Activated T-cell treated with anti-CD3 and anti-CD28 coated beads, Interleukin-2, amount 50 U/mL, for 72 hours (primary cell): ENCODE measurements at regions not wholly inside any gene's neighbourhood (a gene's known extent, or its start where the extent isn't known, plus 50 kb on each side); places are given as distances from the start of the nearest gene placed in this dataset.

Experiments used
- ATAC-seq, 2 donors: fragments of 150-1000 bp; cut with Tn5 transposase; replicated peaks in 1 of 2; 2 replicates each; pipeline ENCODE4 v1.10.0; 2021; ENCODE audit warnings: moderate library complexity in 2 of 2, mild to moderate bottlenecking in 1 of 2
- DNase-seq, 2 donors: peaks; one replicate each; pipeline ENCODE4 v3.0.0; 2021 to 2022; ENCODE audit warnings: mixed read lengths in 1 of 2
- H3K27ac Mint-ChIP-seq: one replicate; pipeline ENCODE4 v1.8.0; 2022; ENCODE audit warnings: mild to moderate bottlenecking, moderate library complexity, mixed read lengths
- H3K27me3 Mint-ChIP-seq: one replicate; pipeline ENCODE4 v1.8.0; 2022; ENCODE audit warnings: low read depth, mixed read lengths
- H3K36me3 Mint-ChIP-seq, 2 donors: one replicate each; pipeline ENCODE4 v1.8.0; 2022; ENCODE audit warnings: mixed read lengths in 2 of 2, mild to moderate bottlenecking in 1 of 2; ENCODE audit not compliant: insufficient read depth in 2 of 2
- H3K4me1 Mint-ChIP-seq: one replicate; pipeline ENCODE4 v1.8.0; 2022; ENCODE audit warnings: low read depth, mixed read lengths
- H3K4me3 Mint-ChIP-seq, 2 donors: one replicate each; pipeline ENCODE4 v1.8.0; 2022; ENCODE audit warnings: mild to moderate bottlenecking in 2 of 2, mixed read lengths in 2 of 2, moderate library complexity in 2 of 2
- H3K9me3 Mint-ChIP-seq, 2 donors: one replicate each; pipeline ENCODE4 v1.8.0; 2022; ENCODE audit warnings: mixed read lengths in 2 of 2

- no peak overlapping the region for H3K27ac Mint-ChIP-seq
These were observed 341.2 kb upstream of the CTNND2 start for GRCh38 chr5:12245429-12245828.

GRCh38 chr5:12242950-12243888 is 339.0 kb upstream of the CTNND2 start:
- ATAC-seq (no peak), DNase-seq (no peak)
- Mint-ChIP-seq H3K36me3 (no peaks in the 10 kb centered on the region), H3K4me1 (no peaks in the 10 kb centered on the region), H3K4me3 (no peak overlapping the region), H3K27me3 (no peaks in the 10 kb centered on the region), H3K9me3 (peaks cover 7 to 11% of the 10 kb centered on the region in 2 donors), H3K27ac (no peak overlapping the region)

More at GRCh38 chr5:12245429-12245828, 341.2 kb upstream of the CTNND2 start:
- H3K9me3 Mint-ChIP-seq = peaks cover 9 to 14% of the 10 kb centered on the region in 2 donors
- DNase-seq (no peak), ATAC-seq (no peak)
- H3K4me3 Mint-ChIP-seq = no peak overlapping the region
- no peaks in the 10 kb centered on the region for H3K36me3 Mint-ChIP-seq
- no peaks in the 10 kb centered on the region for H3K27me3 Mint-ChIP-seq
- no peaks in the 10 kb centered on the region for H3K4me1 Mint-ChIP-seq

- no peak for ATAC-seq
- H3K9me3 Mint-ChIP-seq = peaks cover 3 to 4% of the 10 kb centered on the region in 2 donors
- H3K4me3 Mint-ChIP-seq = no peak overlapping the region
- H3K27ac Mint-ChIP-seq = no peak overlapping the region
- no peaks in the 10 kb centered on the region for H3K4me1 Mint-ChIP-seq
- no peaks in the 10 kb centered on the region for H3K27me3 Mint-ChIP-seq
- peaks cover 0 to 1% of the 10 kb centered on the region in 2 donors for H3K36me3 Mint-ChIP-seq
- no peak for DNase-seq
These were observed 333.8 kb upstream of the CTNND2 start for GRCh38 chr5:12237837-12238575.

GRCh38 chr5:12230659-12231058 is 326.4 kb upstream of the CTNND2 start:
- peaks cover 4% of the 10 kb centered on the region in 2 donors for H3K9me3 Mint-ChIP-seq
- ATAC-seq (no peak), DNase-seq (no peak)
- no peaks in the 10 kb centered on the region for H3K36me3 Mint-ChIP-seq
- H3K27ac Mint-ChIP-seq = no peak overlapping the region
- no peak overlapping the region for H3K4me3 Mint-ChIP-seq
- no peaks in the 10 kb centered on the region for H3K27me3 Mint-ChIP-seq
- no peaks in the 10 kb centered on the region for H3K4me1 Mint-ChIP-seq

- no peak overlapping the region for H3K4me3 Mint-ChIP-seq
These were observed 312.8 kb upstream of the CTNND2 start for GRCh38 chr5:12217039-12217438.

GRCh38 chr5:12214267-12215015 is 310.2 kb upstream of the CTNND2 start:
- DNase-seq (no peak), ATAC-seq (no peak)
- no peaks in the 10 kb centered on the region for H3K36me3 Mint-ChIP-seq
- no peaks in the 10 kb centered on the region for H3K27me3 Mint-ChIP-seq
- H3K4me1 Mint-ChIP-seq = no peaks in the 10 kb centered on the region
- no peak overlapping the region for H3K27ac Mint-ChIP-seq
- peaks cover 7 to 10% of the 10 kb centered on the region in 2 donors for H3K9me3 Mint-ChIP-seq
- H3K4me3 Mint-ChIP-seq = no peak overlapping the region

More at GRCh38 chr5:12217039-12217438, 312.8 kb upstream of the CTNND2 start:
- no peak overlapping the region for H3K27ac Mint-ChIP-seq
- H3K27me3 Mint-ChIP-seq = no peaks in the 10 kb centered on the region
- ATAC-seq (no peak), DNase-seq (no peak)
- peaks cover 12 to 13% of the 10 kb centered on the region in 2 donors for H3K9me3 Mint-ChIP-seq
- no peaks in the 10 kb centered on the region for H3K36me3 Mint-ChIP-seq
- no peaks in the 10 kb centered on the region for H3K4me1 Mint-ChIP-seq

GRCh38 chr5:12208366-12209100 is 304.3 kb upstream of the CTNND2 start:
- Mint-ChIP-seq H3K27ac (no peak overlapping the region), H3K4me1 (no peaks in the 10 kb centered on the region), H3K36me3 (no peaks in the 10 kb centered on the region), H3K4me3 (no peak overlapping the region), H3K9me3 (peaks cover 10 to 12% of the 10 kb centered on the region in 2 donors), H3K27me3 (no peaks in the 10 kb centered on the region)
- ATAC-seq (no peak), DNase-seq (no peak)

GRCh38 chr5:12204761-12205160 is 300.5 kb upstream of the CTNND2 start:
- no peaks in the 10 kb centered on the region for H3K4me1 Mint-ChIP-seq
- DNase-seq = no peak
- no peak overlapping the region for H3K27ac Mint-ChIP-seq
- no peaks in the 10 kb centered on the region for H3K27me3 Mint-ChIP-seq
- H3K36me3 Mint-ChIP-seq = no peaks in the 10 kb centered on the region
- peaks cover 10 to 13% of the 10 kb centered on the region in 2 donors for H3K9me3 Mint-ChIP-seq
- H3K4me3 Mint-ChIP-seq = no peak overlapping the region
- no peak for ATAC-seq

GRCh38 chr5:12193536-12193935 is 289.3 kb upstream of the CTNND2 start:
- Mint-ChIP-seq H3K27me3 (no peaks in the 10 kb centered on the region), H3K36me3 (peaks cover 0 to 1% of the 10 kb centered on the region in 2 donors), H3K4me3 (no peak overlapping the region), H3K9me3 (peaks cover 5 to 9% of the 10 kb centered on the region in 2 donors), H3K27ac (no peak overlapping the region), H3K4me1 (no peaks in the 10 kb centered on the region)
- DNase-seq = no peak
- ATAC-seq = no peak

GRCh38 chr5:12183003-12183402 is 278.8 kb upstream of the CTNND2 start:
- Mint-ChIP-seq H3K36me3 (no peaks in the 10 kb centered on the region), H3K27me3 (no peaks in the 10 kb centered on the region), H3K9me3 (peaks cover 1 to 2% of the 10 kb centered on the region in 2 donors), H3K4me3 (no peak overlapping the region), H3K27ac (no peak overlapping the region), H3K4me1 (no peaks in the 10 kb centered on the region)
- ATAC-seq (no peak), DNase-seq (no peak)

- Mint-ChIP-seq H3K36me3 (no peaks in the 10 kb centered on the region), H3K4me1 (no peaks in the 10 kb centered on the region), H3K27ac (no peak overlapping the region), H3K27me3 (no peaks in the 10 kb centered on the region), H3K9me3 (peaks cover 0 to 1% of the 10 kb centered on the region in 2 donors), H3K4me3 (no peak overlapping the region)
- no peak for ATAC-seq
- DNase-seq = no peak
These were observed 273.6 kb upstream of the CTNND2 start for GRCh38 chr5:12177851-12178250.

- no peaks in the 10 kb centered on the region for H3K4me1 Mint-ChIP-seq
- DNase-seq = no peak
- H3K27ac Mint-ChIP-seq = no peak overlapping the region
- no peak for ATAC-seq
- H3K4me3 Mint-ChIP-seq = no peak overlapping the region
- no peaks in the 10 kb centered on the region for H3K36me3 Mint-ChIP-seq
- no peaks in the 10 kb centered on the region for H3K27me3 Mint-ChIP-seq
- peaks cover 0 to 1% of the 10 kb centered on the region in 2 donors for H3K9me3 Mint-ChIP-seq
These were observed 273.0 kb upstream of the CTNND2 start for GRCh38 chr5:12177225-12177624.
